Activated T-cell treated with anti-CD3 and anti-CD28 coated beads for 48 hours (primary cell): ENCODE measurements at regions not wholly inside any gene's neighbourhood (a gene's known extent, or its start where the extent isn't known, plus 50 kb on each side); places are given as distances from the start of the nearest gene placed in this dataset.
"Not testable (repeated sequence)": the region's sequence is repeated elsewhere in the genome, so short reads cannot be mapped to it uniquely, and the experiment has no call there.

Experiments
- DNase-seq: peaks from one replicate; pipeline ENCODE4 v3.0.0-alpha.2; 2020; ENCODE audit warnings: low read depth

- DNase-seq = not testable (repeated sequence)
Observed at GRCh38 chr15:20680257-20680815, 138.7 kb upstream of the GOLGA6L6 start.

- DNase-seq = no peak
Observed at GRCh38 chr15:20672470-20672869, 130.9 kb upstream of the GOLGA6L6 start.

GRCh38 chr15:20671675-20672074 is 130.1 kb upstream of the GOLGA6L6 start:
- DNase-seq = no peak

- DNase-seq = not testable (repeated sequence)
Observed at GRCh38 chr15:20666410-20666809, 124.8 kb upstream of the GOLGA6L6 start.

GRCh38 chr15:20665653-20666052 is 124.1 kb upstream of the GOLGA6L6 start:
- no peak for DNase-seq

GRCh38 chr15:20659265-20659664 is 117.7 kb upstream of the GOLGA6L6 start:
- no peak for DNase-seq

GRCh38 chr15:20658024-20658423 is 116.4 kb upstream of the GOLGA6L6 start:
- DNase-seq = no peak

GRCh38 chr15:20657084-20657483 is 115.5 kb upstream of the GOLGA6L6 start:
- no peak for DNase-seq

- DNase-seq = no peak
Observed at GRCh38 chr15:20652914-20653313, 111.3 kb upstream of the GOLGA6L6 start.

GRCh38 chr15:20648402-20648975 is 106.9 kb upstream of the GOLGA6L6 start:
- not testable (repeated sequence) for DNase-seq

- no peak for DNase-seq
Observed at GRCh38 chr15:20646529-20647142, 105.0 kb upstream of the GOLGA6L6 start.

- no peak for DNase-seq
Observed at GRCh38 chr15:20645956-20646355, 104.4 kb upstream of the GOLGA6L6 start.

- DNase-seq = no peak
Observed at GRCh38 chr15:20644896-20645295, 103.3 kb upstream of the GOLGA6L6 start.

- DNase-seq = no peak
Observed at GRCh38 chr15:20643829-20644425, 102.3 kb upstream of the GOLGA6L6 start.

GRCh38 chr15:20643024-20643770 is 101.6 kb upstream of the GOLGA6L6 start:
- no peak for DNase-seq

- no peak for DNase-seq
Observed at GRCh38 chr15:20642054-20642767, 100.6 kb upstream of the GOLGA6L6 start.

- DNase-seq = not testable (repeated sequence)
Observed at GRCh38 chr15:20640427-20640826, 98.8 kb upstream of the GOLGA6L6 start.

GRCh38 chr15:20639224-20639623 is 97.6 kb upstream of the GOLGA6L6 start:
- not testable (repeated sequence) for DNase-seq

- DNase-seq = not testable (repeated sequence)
Observed at GRCh38 chr15:20637499-20637898, 95.9 kb upstream of the GOLGA6L6 start.

- DNase-seq = not testable (repeated sequence)
Observed at GRCh38 chr15:20629526-20629925, 87.9 kb upstream of the GOLGA6L6 start.

- DNase-seq = not testable (repeated sequence)
Observed at GRCh38 chr15:20628538-20628937, 86.9 kb upstream of the GOLGA6L6 start.

- DNase-seq = not testable (repeated sequence)
Observed at GRCh38 chr15:20625469-20625868, 83.9 kb upstream of the GOLGA6L6 start.
